SK-MEL-5 (cell line): ENCODE measurements at regions not wholly inside any gene's neighbourhood (a gene's known extent, or its start where the extent isn't known, plus 50 kb on each side); places are given as distances from the start of the nearest gene placed in this dataset.
"Not testable (repeated sequence)": the region's sequence is repeated elsewhere in the genome, so short reads cannot be mapped to it uniquely, and the experiment has no call there.

ENCODE experiments used
- DNase-seq: peaks from one replicate; pipeline ENCODE4 v3.0.0-alpha.2; 2016; ENCODE audit warnings: low read depth, low spot score
- in situ Hi-C: cut with HindIII; loops from 2 replicates; pipeline ENCODE4 v1.10.0; 2016; ENCODE audit warnings: low sequenced_read_pairs, high pct_unique_total_duplicates, low pct_unique_long_range_greater_than_20kb

DNA sequence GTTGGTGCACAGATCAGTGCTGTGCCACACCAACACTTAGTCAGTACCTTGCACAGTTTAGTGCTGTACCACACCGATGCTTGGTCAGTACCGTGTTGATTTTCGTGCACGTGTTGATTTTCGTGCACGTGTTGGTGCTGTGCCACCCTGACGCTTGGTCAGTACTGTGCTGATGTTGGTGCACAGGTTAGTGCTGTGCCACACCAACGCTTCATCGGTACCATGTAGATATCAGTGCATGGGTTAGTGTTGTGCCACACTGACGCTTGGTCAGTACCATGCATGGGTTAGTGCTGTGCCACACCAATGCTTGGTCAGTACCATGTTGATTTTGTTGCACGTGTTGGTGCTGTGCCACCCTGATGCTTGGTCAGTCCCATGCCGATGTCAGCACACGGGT is 103.5 kb downstream of the NPIPB11 start:
- in situ Hi-C loops = no loop called here
- DNase-seq = no peak

DNA sequence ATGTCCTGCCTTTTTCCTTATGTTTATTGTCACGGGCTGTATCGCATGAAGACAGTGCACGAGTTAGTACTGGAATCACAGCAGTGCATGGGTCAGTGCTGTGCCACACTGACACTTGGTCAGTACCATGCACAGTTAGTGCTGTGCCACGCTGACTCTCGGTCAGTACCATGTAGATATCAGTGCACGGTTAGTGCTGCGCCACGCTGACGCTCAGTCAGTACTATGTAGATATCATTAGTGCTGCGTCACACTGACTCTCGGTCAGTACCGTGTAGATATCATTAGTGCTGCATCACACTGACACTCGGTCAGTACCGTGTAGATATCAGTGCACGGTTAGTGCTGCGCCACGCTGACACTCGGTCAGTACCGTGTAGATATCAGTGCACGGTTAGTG is 104.1 kb downstream of the NPIPB11 start:
- in situ Hi-C loops, DNase-seq: not testable (repeated sequence)

- in situ Hi-C loops, DNase-seq: not testable (repeated sequence)
Observed at GRCh38 chr16:29301662-29302285, 104.7 kb downstream of the NPIPB11 start.

DNA sequence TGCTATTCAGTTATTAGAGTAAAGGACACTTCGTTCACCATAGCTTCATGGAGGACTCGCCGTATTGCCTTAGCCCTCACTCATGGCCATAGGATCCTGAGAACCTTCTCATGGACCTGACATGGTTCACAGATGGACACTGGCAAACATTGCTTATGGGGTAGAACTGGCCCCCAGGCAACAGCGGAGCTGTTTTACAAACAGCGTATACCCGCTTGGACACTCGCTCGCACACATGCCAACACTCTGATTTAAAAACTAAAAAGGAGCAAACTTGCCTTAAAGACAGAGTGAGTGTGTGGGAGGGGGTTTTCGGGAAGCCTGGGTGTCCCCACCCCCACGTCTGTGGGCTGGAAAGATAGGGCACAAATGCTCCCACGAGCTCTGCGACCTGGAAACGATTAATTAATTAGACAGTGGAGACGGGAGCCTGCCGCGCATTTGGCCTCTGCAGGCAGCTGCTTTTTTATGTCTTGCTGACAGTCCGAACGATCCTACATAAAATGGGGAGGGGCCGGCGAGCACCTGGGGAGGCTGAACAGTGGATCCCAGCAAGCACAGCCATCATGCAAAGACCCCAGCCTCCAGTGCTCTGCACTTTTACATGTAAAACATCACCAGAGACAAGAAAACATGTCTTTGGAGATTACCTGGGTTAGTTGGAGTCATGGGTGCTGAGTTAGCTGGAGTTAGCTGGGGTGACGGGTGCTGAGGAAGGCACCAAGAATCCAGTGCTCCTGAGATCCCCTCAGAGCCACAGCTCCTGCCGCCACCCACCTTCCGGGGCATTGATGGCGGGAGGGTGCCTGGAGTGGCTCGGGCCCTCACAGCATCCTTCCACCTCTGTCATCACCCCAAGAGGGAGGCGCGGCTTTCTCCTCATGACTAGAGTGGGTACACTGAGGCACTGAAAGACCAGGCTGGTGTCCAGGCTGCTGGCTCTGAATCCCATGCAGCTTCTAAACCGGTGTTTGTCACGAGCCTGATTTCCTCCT is 105.7 kb downstream of the NPIPB11 start:
- DNase-seq, in situ Hi-C loops: not testable (repeated sequence)

DNA sequence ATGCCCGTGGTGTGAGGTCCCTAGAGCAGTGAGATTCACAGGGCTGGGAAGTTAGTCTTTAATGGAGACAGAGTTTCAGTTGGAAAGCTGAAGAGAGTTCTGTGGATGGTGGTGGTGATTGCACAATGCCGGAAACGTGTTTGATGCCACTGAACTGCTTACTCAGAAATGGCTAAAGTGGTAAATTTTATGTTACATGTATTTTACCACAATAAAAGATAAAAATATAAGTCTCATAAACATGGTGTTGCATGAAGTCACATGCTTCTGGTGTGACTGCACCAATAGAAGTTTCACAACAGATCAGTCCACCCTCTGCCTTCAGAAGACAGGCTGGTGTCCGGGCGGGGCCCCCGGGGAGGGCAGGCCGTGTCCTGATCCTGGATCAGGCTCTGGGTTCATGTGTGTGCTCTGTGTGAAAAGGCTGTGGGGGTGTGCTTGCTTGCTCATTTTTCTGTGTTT is 106.5 kb downstream of the NPIPB11 start:
- DNase-seq, in situ Hi-C loops: not testable (repeated sequence)

DNA sequence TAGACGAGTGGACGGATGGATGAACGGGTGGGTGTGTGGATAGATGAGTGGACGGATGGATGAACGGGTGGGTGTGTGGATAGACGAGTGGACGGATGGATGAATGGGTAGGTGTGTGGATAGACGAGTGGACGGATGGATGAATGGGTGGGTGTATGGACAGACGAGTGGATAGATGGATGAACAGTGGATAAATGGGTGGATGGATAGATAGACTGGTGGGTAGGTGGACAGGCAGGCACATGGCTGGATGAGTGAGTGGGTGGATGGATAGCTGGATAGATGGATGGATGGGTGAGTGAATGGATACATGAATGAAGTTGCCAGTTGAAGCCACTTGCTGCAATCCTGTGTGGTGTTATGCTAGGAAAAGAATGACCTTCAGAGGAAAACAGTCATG is 107.5 kb downstream of the NPIPB11 start:
- DNase-seq, in situ Hi-C loops: not testable (repeated sequence)

DNA sequence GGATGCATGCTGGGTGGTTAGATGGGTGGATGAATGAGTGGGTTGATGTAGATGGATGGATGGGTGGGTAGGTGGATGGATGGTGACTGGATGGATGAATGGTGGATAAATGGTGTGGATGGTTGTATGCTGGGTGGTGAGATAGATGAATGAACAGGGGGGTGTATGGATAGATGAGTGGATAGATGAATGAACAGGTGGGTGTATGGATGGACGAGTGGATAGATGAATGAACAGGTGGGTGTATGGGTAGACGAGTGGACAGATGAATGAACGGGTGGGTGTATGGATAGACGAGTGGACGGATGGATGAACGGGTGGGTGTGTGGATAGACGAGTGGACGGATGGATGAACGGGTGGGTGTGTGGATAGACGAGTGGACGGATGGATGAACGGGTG is 108.2 kb downstream of the NPIPB11 start:
- in situ Hi-C loops = not testable (repeated sequence)

GRCh38 chr16:29297809-29298177 is 108.7 kb downstream of the NPIPB11 start:
- in situ Hi-C loops, DNase-seq: not testable (repeated sequence)

More for the DNA sequence above, 108.2 kb downstream of the NPIPB11 start:
- not testable (repeated sequence) for DNase-seq

GRCh38 chr16:29297144-29297808 is 109.2 kb downstream of the NPIPB11 start:
- in situ Hi-C loops, DNase-seq: not testable (repeated sequence)

- in situ Hi-C loops, DNase-seq: not testable (repeated sequence)
Observed at GRCh38 chr16:29296176-29296575, 110.3 kb downstream of the NPIPB11 start.

GRCh38 chr16:29294951-29295795 is 111.3 kb downstream of the NPIPB11 start:
- DNase-seq, in situ Hi-C loops: not testable (repeated sequence)

- DNase-seq, in situ Hi-C loops: not testable (repeated sequence)
Observed at GRCh38 chr16:29294400-29294933, 112.0 kb downstream of the NPIPB11 start.

DNA sequence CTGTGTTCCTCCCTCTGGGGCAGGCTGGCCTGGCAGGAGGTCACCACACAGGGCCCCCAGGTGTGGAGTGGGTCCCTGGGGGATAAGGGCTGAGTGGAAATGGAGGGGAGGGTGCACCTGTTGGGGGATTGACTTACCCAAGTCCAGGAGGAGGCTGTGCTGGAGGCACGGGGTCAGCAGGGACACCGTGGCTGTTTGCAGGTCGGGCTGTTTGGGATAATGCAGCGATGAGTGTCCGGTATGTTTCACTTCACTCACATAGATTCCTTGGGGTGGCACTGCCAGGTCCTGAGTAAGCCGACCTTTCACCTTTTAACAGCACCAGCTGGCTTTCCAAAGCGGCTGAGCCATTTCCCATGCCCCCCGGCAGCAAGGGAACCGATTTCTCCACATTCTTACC is 113.0 kb downstream of the NPIPB11 start:
- DNase-seq, in situ Hi-C loops: not testable (repeated sequence)

DNA sequence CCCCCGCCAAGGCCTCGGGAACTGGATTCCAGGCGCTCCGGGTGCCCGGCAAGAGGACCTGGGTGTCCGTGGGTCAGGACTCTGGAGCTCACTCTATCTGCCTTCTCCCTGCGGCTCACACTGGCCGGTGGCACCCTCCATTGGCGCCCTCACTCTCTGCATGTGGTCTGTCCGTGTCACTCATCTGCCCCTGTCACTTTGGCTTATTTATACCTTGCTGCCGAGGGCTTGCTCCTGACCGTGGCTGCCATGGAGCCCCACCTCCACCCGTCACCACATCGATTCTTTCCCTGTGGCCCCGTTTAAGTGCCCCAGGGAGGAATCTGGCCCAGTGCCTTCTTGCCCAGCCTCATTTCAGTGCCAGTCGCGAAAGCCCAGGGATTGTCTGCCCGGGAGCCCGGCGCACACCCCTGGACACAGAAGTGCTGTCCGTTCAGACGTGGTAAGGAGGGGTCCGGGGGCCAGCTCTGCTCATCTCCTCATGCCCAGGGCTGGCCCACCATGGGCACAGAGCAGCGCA is 113.5 kb downstream of the NPIPB11 start:
- in situ Hi-C loops, DNase-seq: not testable (repeated sequence)

- in situ Hi-C loops, DNase-seq: not testable (repeated sequence)
Observed at GRCh38 chr16:29291329-29292271, 114.9 kb downstream of the NPIPB11 start.
